ENCODE measurements at regions not wholly inside any gene's neighbourhood (a gene's known extent, or its start where the extent isn't known, plus 50 kb on each side); places are given as distances from the start of the nearest gene placed in this dataset.
A peak's percentile ranks its signal among the peaks of the same experiment; 100 is the strongest.

- TF ChIP-seq, protein P1, sequence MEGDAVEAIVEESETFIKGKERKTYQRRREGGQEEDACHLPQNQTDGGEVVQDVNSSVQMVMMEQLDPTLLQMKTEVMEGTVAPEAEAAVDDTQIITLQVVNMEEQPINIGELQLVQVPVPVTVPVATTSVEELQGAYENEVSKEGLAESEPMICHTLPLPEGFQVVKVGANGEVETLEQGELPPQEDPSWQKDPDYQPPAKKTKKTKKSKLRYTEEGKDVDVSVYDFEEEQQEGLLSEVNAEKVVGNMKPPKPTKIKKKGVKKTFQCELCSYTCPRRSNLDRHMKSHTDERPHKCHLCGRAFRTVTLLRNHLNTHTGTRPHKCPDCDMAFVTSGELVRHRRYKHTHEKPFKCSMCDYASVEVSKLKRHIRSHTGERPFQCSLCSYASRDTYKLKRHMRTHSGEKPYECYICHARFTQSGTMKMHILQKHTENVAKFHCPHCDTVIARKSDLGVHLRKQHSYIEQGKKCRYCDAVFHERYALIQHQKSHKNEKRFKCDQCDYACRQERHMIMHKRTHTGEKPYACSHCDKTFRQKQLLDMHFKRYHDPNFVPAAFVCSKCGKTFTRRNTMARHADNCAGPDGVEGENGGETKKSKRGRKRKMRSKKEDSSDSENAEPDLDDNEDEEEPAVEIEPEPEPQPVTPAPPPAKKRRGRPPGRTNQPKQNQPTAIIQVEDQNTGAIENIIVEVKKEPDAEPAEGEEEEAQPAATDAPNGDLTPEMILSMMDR (conservative IDR thresholded peaks at IDR 0.05): no peak
- no peak overlapping the region for H3K27ac ChIP-seq
Measured at GRCh38 chr7:80403686-80404241, 108.1 kb downstream of the GNAT3 start.

DNA sequence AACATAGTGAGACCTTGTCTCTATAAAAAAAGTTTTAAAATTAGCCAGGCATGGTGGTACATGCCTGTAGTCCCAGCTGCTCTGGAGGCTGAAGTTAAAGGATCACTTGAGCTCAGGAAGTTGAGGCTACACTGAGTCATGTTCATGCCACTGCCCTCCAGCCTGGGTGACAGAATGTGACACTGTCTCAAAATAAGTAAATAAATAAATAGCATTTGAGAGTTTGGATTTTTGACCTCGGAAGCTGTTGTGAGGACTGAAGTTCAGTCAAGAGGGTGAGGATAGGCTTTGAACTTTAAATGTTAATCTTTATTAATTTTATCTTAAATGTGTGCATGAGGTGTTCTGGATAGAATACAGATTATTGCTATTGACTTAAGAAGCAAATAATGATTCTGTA lies 110.2 kb downstream of the GNAT3 start:
- TF ChIP-seq, protein P1 (conservative IDR thresholded peaks at IDR 0.05): no peak

GRCh38 chr7:80393786-80394185 lies 118.1 kb downstream of the GNAT3 start:
- TF ChIP-seq, protein P1 (conservative IDR thresholded peaks at IDR 0.05): no peak
- peak overlapping the region; percentile 8; the same call in 1 of the 2 replicates for H3K27ac ChIP-seq

More for the DNA sequence above, 110.2 kb downstream of the GNAT3 start:
- H3K27ac ChIP-seq: no peak overlapping the region

- TF ChIP-seq, protein P1 (conservative IDR thresholded peaks at IDR 0.05): peak; percentile 84
Measured at GRCh38 chr7:80392229-80393169, 119.4 kb downstream of the GNAT3 start.

GRCh38 chr7:80387634-80388193 lies 124.2 kb downstream of the GNAT3 start:
- no peak overlapping the region for H3K27ac ChIP-seq
- TF ChIP-seq, protein P1 (conservative IDR thresholded peaks at IDR 0.05): no peak

More at GRCh38 chr7:80392229-80393169, 119.4 kb downstream of the GNAT3 start:
- H3K27ac ChIP-seq: peak overlapping the region; percentile 28; the same call in 1 of the 2 replicates

DNA sequence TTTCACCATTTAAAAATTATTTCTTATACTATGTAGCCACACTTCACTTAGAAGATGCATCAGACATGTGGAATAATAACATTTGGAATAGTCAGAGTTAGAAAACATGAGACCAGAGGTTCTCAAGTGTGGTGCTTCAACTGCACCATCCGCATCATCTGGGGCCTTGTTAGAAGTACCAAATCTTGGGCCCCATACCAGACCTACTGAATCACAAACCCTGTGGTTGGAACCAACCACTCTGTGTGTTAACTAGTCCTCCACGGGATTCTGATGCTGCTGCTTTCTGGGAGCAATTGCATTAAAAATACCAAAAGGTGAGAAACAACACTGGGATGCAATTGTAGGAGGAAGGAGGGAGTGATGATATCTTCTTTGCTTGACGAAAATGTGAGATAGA lies 125.2 kb downstream of the GNAT3 start:
- TF ChIP-seq, protein P1 (conservative IDR thresholded peaks at IDR 0.05): no peak
- peak overlapping the region; percentile 73 for H3K27ac ChIP-seq

GRCh38 chr7:80385508-80385907 lies 126.4 kb downstream of the GNAT3 start:
- TF ChIP-seq, protein P1 (conservative IDR thresholded peaks at IDR 0.05): no peak

More at GRCh38 chr7:80385508-80385907, 126.4 kb downstream of the GNAT3 start:
- H3K27ac ChIP-seq: peak overlapping the region; percentile 73

All from VCaP (cell line).